ENCODE measurements at regions not wholly inside any gene's neighbourhood (a gene's known extent, or its start where the extent isn't known, plus 50 kb on each side); places are given as distances from the start of the nearest gene placed in this dataset.

DNA sequence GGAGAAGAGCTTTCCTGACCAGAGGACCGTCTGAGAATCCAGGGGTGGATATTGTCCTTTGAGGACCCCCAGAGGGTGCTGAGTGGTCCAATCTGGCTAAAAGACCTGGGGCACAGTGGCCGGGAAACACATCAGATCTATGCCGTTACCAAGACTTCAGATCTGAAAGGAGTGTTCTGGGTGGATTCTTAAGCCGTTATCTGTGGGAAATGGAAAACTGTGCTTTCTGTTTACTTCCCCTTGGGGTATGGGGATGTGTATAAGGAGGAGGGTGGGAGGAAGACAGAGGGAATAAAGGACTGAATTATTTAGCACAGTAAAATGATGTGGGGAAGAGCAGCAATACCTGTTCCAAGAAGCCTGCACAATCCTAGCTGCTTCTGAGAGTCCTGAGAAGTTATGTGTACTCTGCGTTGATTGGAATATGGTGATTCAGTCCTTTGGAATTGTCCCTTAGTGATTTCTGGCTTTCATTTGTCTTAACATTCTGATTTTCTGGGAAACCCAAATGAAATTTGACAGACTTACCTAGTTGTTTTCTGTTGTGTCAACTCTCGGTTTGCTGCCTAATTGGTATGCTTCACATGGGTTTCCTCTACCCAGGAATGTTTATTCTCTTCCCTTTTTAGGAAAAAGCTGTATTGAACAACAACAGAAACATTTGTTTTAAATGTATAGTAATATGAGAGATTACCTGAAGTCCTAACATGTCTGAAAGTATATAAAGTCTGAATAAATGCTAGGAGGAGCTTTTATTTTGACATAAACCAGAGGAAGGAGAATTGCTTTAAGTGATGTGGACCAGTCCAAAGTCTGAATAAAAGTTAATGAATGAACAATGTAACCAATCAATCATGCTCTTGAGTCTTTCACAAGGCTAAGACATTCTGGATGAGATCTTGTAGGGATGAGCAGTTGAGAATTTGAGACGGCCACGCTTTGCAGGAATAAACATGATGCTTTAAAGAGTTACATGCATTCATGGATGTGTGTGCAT lies 427.1 kb upstream of the C2CD4B start:
- DNase-seq, result no peak

DNA sequence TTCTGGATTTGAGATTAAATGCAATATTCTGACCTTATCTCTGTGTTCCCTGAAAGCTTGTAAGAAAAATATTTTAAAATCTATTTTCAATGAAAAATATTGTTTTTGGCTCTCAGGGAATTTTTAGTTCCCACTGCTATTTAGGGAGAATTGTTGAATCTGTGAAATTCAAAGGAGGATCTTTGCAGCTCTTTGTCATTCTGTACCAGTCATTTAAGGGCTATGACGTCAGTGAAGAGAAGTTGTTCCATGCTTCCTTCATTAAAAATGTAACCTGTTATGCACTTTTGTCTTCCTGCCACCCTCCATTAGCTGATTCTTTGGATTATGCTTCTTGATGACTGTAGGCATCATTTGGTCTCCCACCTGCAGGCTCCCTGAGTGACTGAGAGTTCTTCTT lies 427.8 kb upstream of the C2CD4B start:
- no peak for DNase-seq

DNA sequence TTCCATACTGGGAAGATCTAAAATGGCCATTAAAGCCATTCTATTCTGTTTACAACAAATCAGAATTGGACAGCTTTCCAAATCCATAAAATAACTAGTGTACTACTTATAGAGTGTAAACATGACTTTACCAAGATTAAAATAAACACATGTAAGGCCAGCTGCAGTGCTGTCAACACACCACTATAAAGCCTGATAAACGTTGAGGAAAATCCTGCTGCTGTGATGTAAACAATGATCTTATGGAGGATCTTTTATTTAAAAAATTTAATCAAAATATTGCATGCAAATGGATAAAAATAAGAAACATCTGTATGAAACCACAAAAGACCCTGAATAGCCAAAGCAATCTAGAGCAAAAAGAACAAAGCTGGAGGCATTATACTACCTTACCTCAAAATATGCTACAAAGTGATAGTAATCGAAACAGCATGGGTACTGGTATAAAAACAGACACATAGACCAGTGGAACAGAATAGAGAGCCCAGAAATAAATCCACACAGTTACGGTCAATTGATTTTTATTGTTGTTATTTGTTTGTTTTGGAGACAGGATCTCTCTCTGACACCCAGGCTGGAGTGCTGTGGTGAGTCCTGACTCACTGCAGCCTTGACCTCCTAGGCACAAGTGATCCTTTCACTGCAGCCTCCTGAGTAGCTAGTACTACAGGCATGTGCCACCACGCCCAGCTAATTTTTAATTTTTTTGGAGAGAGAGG lies 428.8 kb upstream of the C2CD4B start:
- no peak for DNase-seq

DNA sequence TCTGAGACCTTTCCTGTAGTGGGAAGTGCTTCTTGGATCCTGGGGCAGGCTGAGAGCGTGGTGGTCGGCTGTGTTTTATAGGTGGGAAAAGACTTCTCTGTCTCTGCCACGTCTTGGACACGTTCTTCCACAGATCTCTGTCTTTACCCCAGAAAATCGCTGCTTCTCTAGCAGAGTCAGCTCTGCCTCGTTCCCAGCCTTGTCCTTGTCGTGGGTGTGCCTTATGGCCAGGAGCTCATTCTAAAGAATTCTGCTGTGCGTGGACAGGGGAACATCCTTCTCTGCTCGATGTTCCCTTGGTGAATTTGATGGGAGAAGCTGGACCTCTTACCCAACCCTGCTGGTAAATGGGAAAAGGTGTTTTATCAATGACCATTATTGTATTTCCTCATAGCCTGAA lies 433.1 kb upstream of the C2CD4B start:
- no peak for DNase-seq

DNA sequence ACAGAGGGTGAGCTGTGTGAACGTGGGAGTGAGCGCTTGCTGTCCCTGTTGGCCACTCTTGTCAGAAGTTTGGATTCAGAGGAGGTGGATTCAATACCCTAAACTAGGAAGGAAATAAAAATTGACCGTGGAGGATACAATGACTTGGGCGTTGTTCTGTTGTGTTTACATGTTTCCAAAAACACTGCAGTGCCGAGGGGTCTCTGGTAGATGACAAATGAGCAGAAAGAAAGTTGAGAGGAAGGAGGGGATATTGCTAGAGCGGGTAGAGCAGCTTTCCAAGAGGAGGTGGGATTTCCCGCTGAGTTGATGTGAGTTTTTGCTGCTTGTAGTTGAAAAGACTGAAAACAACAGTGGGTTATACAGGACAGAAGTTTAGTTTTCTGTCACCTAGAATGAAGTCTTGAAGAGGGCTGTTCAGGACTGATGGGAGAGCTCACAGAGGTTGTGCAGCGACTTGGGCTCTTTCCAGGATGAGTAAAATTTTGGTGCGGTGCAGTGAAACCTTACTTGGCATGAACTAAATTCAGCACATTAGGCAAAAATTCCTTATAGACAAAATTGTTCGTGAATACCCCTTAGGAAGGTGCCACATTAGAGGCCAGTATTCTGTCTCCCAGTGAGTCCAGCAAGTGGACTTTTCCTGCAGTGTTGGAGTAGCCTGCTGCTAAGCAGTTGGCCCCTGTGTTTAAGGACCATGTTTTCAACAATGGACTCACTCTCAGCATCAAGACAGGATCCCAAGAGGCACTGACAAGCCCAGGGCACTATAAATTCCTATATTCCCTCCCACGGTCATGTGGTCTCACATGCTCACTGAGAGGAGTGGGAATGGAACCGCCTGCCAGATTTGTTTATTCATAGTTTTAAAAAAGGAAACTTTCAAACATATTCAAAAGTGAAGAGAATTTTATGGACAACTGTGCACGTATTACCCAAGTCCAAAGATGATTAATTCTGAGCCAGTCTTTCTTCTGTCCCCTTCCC lies 435.0 kb upstream of the C2CD4B start:
- no peak for DNase-seq

DNA sequence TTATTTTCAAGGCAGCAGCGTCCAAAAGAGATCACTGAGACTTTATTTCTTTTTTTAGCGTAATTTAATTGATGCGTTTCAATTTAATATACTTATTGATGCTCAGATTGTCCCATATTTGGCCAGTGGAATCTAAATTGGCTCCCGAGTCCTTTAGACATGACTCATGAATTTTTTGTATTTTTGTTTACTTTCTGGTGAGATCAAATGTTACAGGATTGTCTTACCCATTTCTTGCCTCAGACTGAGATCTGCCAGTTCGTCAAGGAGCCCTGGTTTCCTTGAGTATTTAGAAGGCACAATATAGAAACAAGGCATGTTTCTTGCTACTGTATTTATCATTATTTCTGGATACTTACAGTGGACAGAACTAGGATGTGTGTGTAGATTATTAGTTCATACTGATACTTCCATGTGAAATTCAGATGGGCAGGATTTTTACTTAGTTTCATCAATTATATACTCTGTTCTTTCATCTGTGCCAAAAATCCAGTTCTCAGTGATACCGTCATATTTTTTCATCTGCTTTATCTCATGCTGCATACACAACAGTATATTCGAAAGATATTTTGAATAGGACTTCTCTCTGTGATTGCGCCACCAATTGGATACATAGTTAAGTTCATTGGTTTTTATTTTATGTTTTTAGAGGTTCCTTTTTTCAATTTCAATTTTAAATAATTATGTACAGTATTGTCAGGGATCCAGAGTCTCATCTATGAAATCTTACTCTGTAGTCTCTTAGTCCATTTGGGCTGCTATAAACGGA lies 436.9 kb upstream of the C2CD4B start:
- no peak for DNase-seq

DNA sequence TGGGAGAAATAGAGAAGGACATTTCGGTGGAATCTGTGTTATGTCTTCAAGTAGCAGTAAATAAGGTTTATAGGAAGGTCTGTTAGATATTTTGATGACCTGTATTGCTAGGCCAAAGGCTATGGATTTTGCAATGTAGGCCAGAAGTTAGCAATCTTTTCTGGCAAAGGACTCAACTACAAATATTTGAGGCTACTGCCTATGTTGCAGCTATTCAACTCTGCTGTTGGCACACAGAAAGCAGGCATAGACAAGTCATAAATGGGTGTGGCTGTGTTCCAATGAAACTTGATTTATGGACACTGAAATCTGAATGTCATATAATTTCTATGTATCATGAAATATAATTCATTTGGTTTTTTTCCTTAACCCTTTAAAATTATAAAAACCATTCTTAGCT lies 438.7 kb upstream of the C2CD4B start:
- DNase-seq, result no peak

DNA sequence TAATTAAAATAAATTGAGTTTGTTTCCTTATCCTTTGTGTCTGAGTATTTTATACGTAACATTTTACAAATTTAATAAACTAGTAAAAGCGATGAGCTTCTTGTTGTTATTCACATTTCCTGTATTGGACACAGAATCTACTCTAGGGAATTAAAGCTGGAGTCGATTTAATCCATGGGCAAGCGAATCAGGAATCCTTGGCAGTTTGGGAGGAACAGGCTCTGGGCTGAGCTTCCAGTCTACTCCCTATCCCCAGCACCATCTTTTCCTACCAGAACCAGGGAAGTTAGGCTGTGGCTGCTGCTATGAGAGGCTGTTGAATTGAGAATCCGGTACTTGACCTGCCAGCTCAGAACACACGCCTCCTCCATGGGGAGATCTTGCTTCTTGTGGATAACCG lies 437.3 kb upstream of the TPM1 start:
- DNase-seq, result no peak

DNA sequence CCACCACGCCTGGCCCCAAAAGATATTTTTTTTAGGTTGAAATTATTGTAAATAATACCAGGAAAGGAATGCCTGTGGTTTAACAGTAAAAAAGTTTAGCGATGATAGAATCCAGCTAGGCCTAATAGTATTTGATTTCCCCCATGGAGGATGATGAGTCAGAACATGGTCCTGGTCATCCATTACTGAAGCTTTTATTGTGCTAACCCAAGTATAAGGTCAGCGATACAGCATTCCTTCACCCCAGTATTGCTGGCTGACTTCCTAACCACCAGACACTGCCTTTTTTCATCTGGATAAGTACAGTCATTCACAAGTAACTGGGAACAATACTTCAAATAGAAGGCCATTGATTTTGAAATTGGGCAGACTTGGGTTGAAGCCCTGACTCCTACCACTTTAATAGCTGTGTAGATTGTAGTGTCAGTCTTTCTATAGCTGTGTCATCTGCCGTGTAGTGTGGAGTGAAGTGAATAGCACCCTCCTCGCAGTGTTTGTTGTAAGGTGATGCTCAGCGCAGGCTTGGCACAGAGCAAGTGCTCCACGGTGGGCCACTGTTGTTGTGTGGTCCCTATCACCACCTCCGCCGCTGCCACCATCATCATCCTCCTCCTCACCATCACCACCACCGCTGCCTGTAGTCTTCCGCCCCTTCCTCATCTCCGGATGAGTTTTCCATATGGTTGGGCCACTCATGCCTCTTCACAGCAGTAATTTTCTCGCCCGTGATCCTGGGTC lies 436.0 kb upstream of the TPM1 start:
- no peak for DNase-seq

DNA sequence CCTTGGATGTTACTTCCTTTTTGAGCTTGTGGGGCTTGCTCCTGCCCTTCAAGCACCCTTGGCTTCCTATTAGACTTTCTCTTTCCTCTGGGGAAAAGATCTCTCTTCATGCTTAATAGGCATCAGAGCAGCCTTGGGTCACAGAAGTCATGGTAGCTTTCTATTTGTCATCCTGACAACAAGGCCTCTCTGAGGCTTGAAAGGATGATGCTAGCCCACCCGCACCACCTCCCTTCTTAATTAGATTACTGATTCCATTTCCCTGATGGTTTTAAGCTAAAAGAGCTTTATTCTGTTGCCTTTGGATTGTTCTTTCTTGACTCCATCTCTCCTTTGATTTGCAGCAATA lies 435.5 kb upstream of the TPM1 start:
- no peak for DNase-seq

DNA sequence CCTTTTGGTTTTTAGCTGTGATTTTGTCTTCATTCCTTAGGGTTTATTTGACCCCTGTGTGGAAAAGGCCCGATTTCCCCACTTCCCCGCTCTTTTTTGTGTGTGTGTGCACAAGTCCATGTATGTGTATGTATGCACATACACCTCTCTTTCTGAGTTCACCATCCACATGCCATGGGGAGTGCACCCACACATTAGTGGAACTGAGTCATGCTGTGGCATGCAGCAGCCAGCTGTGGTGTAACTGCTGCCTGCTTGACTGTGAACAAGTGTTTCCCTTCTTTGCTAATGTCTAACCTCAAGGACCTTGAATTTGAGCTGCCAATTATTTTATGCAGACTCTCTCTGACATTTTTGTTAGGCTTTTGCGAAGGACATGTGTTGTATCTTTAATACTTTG lies 434.9 kb upstream of the TPM1 start:
- DNase-seq, result no peak

DNA sequence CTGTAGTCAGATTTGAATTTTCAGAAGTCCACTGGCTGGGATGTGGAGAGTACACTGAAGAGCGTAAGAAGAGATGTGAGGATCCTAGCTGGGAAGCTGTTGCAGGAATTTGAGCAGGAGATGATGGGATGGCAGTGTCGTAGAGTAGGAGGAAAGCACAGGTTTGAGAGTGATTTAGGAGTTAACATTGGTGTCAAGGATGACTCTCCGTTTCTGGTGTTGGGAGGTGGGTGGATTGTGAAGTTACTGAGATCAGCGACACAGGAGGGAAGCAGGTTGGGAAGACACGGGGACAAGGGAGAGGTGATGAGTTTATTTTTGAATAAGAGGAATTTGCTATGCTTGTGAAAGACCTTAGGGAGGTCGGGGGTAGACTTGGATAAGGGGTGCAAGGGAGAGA lies 434.2 kb upstream of the TPM1 start:
- DNase-seq, result no peak

DNA sequence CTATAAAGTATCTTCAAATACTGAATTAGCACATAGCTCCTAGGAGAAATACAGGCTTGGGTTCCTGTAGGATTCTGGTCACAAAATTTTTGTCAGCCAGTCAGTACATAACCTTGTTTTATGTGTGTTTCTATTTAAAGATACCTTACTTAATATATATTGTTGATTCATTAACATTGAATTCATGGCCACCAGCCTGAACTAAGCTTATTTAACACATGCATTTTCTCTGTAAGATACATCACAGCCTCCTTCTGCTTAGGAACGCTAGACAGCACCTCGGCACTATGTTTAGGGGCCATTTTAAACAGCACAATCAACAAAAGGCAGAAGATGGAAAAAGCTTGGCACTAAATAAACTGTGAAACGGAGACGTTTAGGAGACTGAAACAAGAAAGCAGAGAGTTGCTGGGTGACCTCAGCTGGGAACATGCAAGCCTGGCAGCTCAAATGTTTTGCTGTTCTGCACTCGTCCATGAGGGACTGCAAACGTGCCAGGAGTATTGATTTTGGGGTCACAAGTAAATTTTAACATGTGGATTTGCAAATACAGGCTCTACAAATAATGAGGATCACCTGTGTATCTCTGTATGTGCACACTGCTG lies 432.2 kb upstream of the TPM1 start:
- DNase-seq, result no peak

DNA sequence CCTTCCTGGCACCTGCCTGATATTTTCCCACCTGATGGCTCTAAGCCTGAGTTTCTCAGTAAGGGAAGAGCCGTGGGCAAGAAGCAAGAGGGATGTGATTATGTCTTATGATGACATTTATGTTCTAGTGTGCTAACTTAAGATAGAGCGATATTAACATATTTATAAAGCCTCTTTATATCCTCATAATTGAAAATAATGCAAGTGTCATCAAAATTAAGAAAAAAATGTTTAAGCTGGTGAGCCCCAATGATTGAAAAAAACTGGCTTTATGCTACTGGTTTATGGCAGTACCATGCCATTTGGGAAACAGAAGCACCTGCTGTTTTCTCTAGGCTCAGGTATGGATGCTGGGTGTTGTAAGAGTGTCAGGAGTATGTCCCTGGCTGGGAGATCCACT lies 431.5 kb upstream of the TPM1 start:
- no peak for DNase-seq

DNA sequence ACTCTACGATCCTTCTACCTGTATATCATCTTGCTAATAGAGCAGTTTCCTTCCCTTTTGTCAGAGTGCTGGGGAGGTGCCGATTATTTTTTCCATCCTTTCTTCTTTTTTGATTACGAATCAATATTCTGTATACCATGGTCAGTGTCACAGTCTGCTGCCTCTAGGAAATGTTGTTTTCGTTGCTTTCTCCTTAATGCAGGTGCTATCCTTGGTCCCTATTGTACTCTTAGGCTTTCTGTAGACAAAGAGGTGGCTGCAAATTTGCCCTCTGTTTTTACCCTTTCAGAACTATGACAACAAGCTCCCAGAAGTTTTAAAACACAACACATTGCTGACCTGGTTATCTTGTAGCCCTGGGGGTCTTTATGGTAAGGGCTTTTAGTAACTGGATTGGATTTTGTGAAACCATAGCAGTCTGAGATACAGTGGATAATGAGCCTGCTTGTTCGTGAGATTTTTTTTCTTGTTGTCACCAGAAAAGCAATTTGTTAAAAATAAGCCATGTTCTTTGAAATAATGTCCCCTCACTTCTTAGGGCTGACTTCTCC lies 430.3 kb upstream of the TPM1 start:
- DNase-seq, result no peak

DNA sequence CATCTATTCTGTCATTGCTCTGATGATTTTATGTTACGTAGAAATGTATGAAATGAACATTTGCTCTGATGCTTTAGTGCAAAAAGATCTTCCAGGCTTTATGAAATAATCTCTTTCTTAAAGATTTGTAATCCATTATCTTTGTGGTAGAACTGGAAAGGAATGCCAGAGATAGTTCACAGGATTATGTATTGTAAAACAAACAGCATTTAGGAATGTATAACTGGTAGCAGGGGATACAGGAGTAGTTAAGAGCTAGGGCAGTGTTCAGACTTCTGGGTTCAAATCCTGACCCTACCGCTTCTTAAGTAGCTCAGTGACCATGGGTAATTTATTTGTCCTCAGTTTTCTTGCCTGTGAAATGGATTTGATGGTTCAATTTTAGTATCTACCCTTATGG lies 429.8 kb upstream of the TPM1 start:
- DNase-seq, result no peak

DNA sequence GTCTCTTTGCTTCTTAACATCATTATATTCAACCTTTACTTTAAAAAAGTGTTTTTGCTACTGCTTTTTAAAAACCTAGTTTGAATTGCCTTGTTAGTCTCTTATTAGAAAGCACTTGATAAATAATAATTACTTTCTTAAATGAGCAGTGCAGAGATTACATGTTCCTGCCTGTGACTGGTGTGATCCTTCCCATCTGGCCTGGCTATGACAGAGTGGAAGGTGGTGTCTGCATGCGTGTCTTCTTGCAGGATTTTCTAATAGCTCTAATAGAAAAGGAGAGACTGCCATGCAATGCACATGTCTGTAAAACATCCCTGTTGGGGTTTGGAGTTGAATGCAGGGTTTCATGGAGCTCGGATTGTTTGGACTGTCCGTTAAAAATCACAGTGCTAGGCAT lies 425.8 kb upstream of the TPM1 start:
- DNase-seq, result no peak

DNA sequence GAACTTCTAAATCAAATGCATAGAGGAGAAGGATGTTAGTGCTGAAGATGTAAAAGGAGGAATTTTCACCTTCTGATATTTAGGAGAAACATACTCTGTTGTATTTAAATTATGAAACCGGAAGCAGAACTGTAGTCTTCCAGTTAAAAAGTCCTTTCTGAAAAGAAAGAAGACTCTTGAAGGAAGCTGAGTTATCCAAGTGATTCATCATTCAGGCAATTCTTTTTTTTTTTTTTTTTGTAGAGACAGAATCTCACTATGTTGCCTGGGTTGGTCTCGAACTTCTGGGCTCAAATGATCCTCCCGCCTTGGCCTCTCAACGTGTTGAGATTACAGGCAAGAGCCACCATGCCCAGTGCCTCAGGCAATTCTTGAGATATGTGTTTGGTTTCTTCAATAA lies 424.8 kb upstream of the TPM1 start:
- no peak for DNase-seq

DNA sequence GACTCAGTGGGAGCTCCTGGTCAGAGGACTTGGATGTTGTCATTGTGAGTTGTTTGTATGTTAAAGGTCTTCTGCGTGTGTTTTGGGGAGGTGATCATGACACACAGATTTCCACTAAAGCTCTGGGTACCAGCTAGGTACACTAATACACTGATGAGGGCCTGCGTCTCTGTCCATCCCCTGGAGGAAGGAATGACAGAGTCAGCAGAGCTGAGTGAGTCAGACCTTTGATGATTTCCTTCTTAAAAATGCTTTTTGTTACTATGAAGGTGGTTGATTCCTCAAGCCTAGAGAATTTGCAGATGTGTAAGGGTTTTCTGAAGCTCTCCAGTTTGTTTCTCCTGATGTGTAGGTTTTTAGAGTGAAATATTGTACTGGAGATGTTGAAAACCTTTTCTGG lies 424.1 kb upstream of the TPM1 start:
- DNase-seq, result no peak

DNA sequence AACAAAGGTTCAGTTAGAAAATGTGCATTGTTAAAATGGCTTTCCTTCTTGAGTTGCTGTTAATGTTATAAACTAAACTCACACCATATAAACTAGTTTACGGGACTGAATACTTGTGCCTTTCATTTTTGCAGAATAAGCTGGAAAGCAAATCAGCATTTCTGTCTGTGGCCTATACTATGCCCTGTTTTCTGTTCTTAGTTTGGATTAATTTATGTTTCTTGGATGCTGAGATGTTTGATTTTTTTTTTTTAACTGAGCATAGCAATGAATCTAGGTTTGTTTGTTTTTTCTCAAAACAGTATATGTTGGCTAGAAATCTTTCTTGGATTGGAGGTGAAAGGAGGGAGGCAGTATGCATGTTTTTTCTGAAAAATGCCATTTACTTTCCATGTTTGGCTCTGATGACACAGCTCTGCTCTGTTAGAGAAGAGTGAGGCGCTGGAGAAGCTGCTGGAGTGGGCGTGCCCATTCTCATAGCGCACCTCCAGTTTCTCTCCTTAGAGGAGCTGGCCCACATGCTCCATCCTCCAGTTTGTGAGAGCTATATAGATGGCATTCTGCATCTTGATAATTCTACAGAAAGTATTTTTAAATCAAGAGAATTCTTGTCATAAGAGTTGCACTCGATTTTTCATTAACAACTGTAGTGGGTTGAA lies 423.6 kb upstream of the TPM1 start:
- DNase-seq, result no peak
